H9 (cell line): ENCODE measurements at regions not wholly inside any gene's neighbourhood (a gene's known extent, or its start where the extent isn't known, plus 50 kb on each side); places are given as distances from the start of the nearest gene placed in this dataset.

Experiments used
- DNase-seq: peaks from one replicate; pipeline ENCODE4 v3.0.0-alpha.2; 2017
- H2AFZ ChIP-seq: one replicate; pipeline ENCODE4 v1.6.1; 2013; ENCODE audit warnings: mild to moderate bottlenecking, low read length, control low read depth, moderate library complexity
- H2AK5ac ChIP-seq: 2 replicates; pipeline ENCODE4 v1.6.1; 2013; ENCODE audit warnings: low read length, control low read depth, mixed read lengths; ENCODE audit not compliant: insufficient read length
- H2BK120ac ChIP-seq: one replicate; pipeline ENCODE4 v1.6.1; 2013; ENCODE audit warnings: low read depth, mild to moderate bottlenecking, low read length, control low read depth, inconsistent platforms; ENCODE audit not compliant: poor library complexity, severe bottlenecking
- H2BK12ac ChIP-seq: 2 replicates; pipeline ENCODE4 v1.6.1; 2013; ENCODE audit warnings: low read length, control low read depth, mixed read lengths, low read depth; ENCODE audit not compliant: insufficient read length
- H2BK15ac ChIP-seq: 2 replicates; pipeline ENCODE4 v1.6.1; 2013; ENCODE audit warnings: low read depth, low read length, control low read depth
- H2BK20ac ChIP-seq: one replicate; pipeline ENCODE4 v1.6.1; 2013; ENCODE audit warnings: low read depth, mild to moderate bottlenecking, low read length, control low read depth, inconsistent platforms; ENCODE audit not compliant: poor library complexity, severe bottlenecking
- H2BK5ac ChIP-seq: 2 replicates; pipeline ENCODE4 v1.6.1; 2013; ENCODE audit warnings: low read length, control low read depth, mixed read lengths; ENCODE audit not compliant: insufficient read length
- H3K14ac ChIP-seq: 2 replicates; pipeline ENCODE4 v1.6.1; 2013; ENCODE audit warnings: low read length, control low read depth; ENCODE audit not compliant: insufficient read depth
- H3K18ac ChIP-seq: 2 replicates; pipeline ENCODE4 v1.6.1; 2013; ENCODE audit warnings: low read depth, mild to moderate bottlenecking, mixed read lengths, low read length, control low read depth; ENCODE audit not compliant: insufficient read length
- H3K23ac ChIP-seq: 2 replicates; pipeline ENCODE4 v1.6.1; 2013; ENCODE audit warnings: low read length, control low read depth, mixed read lengths, low read depth; ENCODE audit not compliant: insufficient read length
- H3K23me2 ChIP-seq: 2 replicates; pipeline ENCODE4 v1.6.1; 2013; ENCODE audit warnings: low read depth, mild to moderate bottlenecking, mixed read lengths, low read length, control low read depth; ENCODE audit not compliant: insufficient read length, poor library complexity, severe bottlenecking
- H3K27ac ChIP-seq: 2 replicates; pipeline ENCODE4 v1.5.1; 2013; ENCODE audit warnings: low read length, control low read depth, mixed read lengths, low read depth; ENCODE audit not compliant: insufficient read length
- H3K27me3 ChIP-seq: 2 replicates; pipeline ENCODE4 v1.6.1; 2013; ENCODE audit warnings: low read length, control low read depth, inconsistent platforms; ENCODE audit not compliant: insufficient read depth
- H3K4ac ChIP-seq: 2 replicates; pipeline ENCODE4 v1.6.1; 2013; ENCODE audit warnings: low read depth, mild to moderate bottlenecking, control low read depth, inconsistent platforms, low read length, moderate library complexity
- H3K4me1 ChIP-seq: 2 replicates; pipeline ENCODE4 v1.6.1; 2013; ENCODE audit warnings: low read length, control low read depth, inconsistent platforms; ENCODE audit not compliant: insufficient read depth
- H3K4me2 ChIP-seq: 2 replicates; pipeline ENCODE4 v1.6.1; 2013; ENCODE audit warnings: low read length, control low read depth, mixed read lengths; ENCODE audit not compliant: insufficient read length, insufficient read depth
- H3K56ac ChIP-seq: 2 replicates; pipeline ENCODE4 v1.6.1; 2013; ENCODE audit warnings: low read depth, mild to moderate bottlenecking, mixed read lengths, low read length, control low read depth; ENCODE audit not compliant: insufficient read length
- H3K79me1 ChIP-seq: 2 replicates; pipeline ENCODE4 v1.6.1; 2013; ENCODE audit warnings: low read depth, mild to moderate bottlenecking, moderate library complexity, low read length, control low read depth, inconsistent platforms; ENCODE audit not compliant: insufficient read depth, poor library complexity, severe bottlenecking
- H3K79me2 ChIP-seq: 2 replicates; pipeline ENCODE4 v1.6.1; 2013; ENCODE audit warnings: low read length, control low read depth, inconsistent platforms; ENCODE audit not compliant: insufficient read depth
- H3K9ac ChIP-seq: 2 replicates; pipeline ENCODE4 v1.6.1; 2013; ENCODE audit warnings: low read length, control low read depth, mixed read lengths; ENCODE audit not compliant: insufficient read length; ENCODE audit errors: extremely low read depth
- H3K9me3 ChIP-seq: one replicate; pipeline ENCODE4 v1.6.1; 2013; ENCODE audit warnings: low read depth, low read length, inconsistent platforms; ENCODE audit not compliant: control insufficient read depth
- H3T11ph ChIP-seq: one replicate; pipeline ENCODE4 v1.6.1; 2013; ENCODE audit warnings: mild to moderate bottlenecking, low read length, control low read depth, inconsistent platforms
- H4K20me1 ChIP-seq: one replicate; pipeline ENCODE4 v1.6.1; 2013; ENCODE audit not compliant: control insufficient read depth, insufficient read length, insufficient read depth
- H4K5ac ChIP-seq: 2 replicates; pipeline ENCODE4 v1.6.1; 2013; ENCODE audit warnings: low read depth, mild to moderate bottlenecking, mixed read lengths, low read length, control low read depth; ENCODE audit not compliant: insufficient read length
- H4K8ac ChIP-seq: replicated peaks from 2 replicates; pipeline ENCODE4 v1.6.1; 2013; ENCODE audit warnings: low read length, control low read depth, mixed read lengths, low read depth; ENCODE audit not compliant: insufficient read length
- H4K91ac ChIP-seq: 2 replicates; pipeline ENCODE4 v1.6.1; 2013; ENCODE audit warnings: low read depth, mild to moderate bottlenecking, moderate library complexity, mixed read lengths, low read length, control low read depth; ENCODE audit not compliant: insufficient read length
- H3K27ac Mint-ChIP-seq, 3 experiments: 2 replicates in 2 of 3; 3 replicates in 1 of 3; pipeline ENCODE4 v1.8.0; 2020 to 2021; ENCODE audit warnings: mixed read lengths in 3 of 3, mild to moderate bottlenecking in 1 of 3, moderate library complexity in 1 of 3
- H3K27me3 Mint-ChIP-seq: 2 replicates; pipeline ENCODE4 v1.8.0; 2021; ENCODE audit warnings: low read depth, mild to moderate bottlenecking, moderate library complexity, mixed read lengths
- H3K36me3 Mint-ChIP-seq, 3 experiments: 2 replicates in 2 of 3; 3 replicates in 1 of 3; pipeline ENCODE4 v1.8.0; 2020 to 2021; ENCODE audit warnings: low read depth in 3 of 3, mixed read lengths in 3 of 3; ENCODE audit not compliant: insufficient read depth in 1 of 3
- H3K4me1 Mint-ChIP-seq, 2 experiments: 2 replicates each; pipeline ENCODE4 v1.8.0; 2020; ENCODE audit warnings: mixed read lengths in 2 of 2
- H3K4me3 Mint-ChIP-seq, 2 experiments: 2 replicates in 1 of 2; 3 replicates in 1 of 2; pipeline ENCODE4 v1.8.0; 2020 to 2021; ENCODE audit warnings: mild to moderate bottlenecking in 2 of 2, mixed read lengths in 2 of 2, moderate library complexity in 1 of 2
- H3K9me3 Mint-ChIP-seq, 2 experiments: 2 replicates in 1 of 2; 3 replicates in 1 of 2; pipeline ENCODE4 v1.8.0; 2020; ENCODE audit warnings: mild to moderate bottlenecking in 2 of 2, mixed read lengths in 2 of 2, moderate library complexity in 1 of 2
- CTCF ChIP-seq: fragments of 200-600 bp; sonication (generic); conservative IDR thresholded peaks from 3 replicates; pipeline ENCODE4 v1.8.0; 2021; ENCODE audit warnings: antibody characterized with exemption, mild to moderate bottlenecking
- WGBS: extraction: QIAGEN DNeasy Blood & Tissue Kit; methylation state at CpG from one replicate; pipeline ENCODE4 v1.1.7; 2013; ENCODE audit warnings: missing lambda C conversion rate, low lambda C conversion rate, mixed read lengths; ENCODE audit not compliant: insufficient read length; ENCODE audit errors: extremely low coverage; 5-methylcytosine and 5-hydroxymethylcytosine counted together

- H3K79me1 ChIP-seq, result no peaks in the 10 kb centered on the region
Measured at GRCh38 chr13:106187101-106187500, 348.4 kb downstream of the EFNB2 start.

More at GRCh38 chr13:106187101-106187500, 348.4 kb downstream of the EFNB2 start:
- Mint-ChIP-seq H3K9me3 (0 out of 5 replicates have a peak, but pooled peaks cover 0 to 3% of the 10 kb centered on the region in 2 experiments), H3K4me1 (peaks cover 0 to 3% of the 10 kb centered on the region in 2 experiments; a peak in 2 of 4 replicates), H3K27ac (no peak overlapping the region), H3K27me3 (no peaks in the 10 kb centered on the region), H3K36me3 (peaks cover 0 to 12% (median 10%) of the 10 kb centered on the region in 3 experiments; a peak in 4 of 7 replicates), H3K4me3 (no peak overlapping the region)
- H2AFZ ChIP-seq, result no peak overlapping the region
- H3K27ac ChIP-seq, result no peak overlapping the region
- no peak overlapping the region for H3T11ph ChIP-seq
- no peak overlapping the region for H3K4me2 ChIP-seq
- H4K91ac ChIP-seq, result no peak overlapping the region
- no peak overlapping the region for H4K5ac ChIP-seq
- no peak overlapping the region for H2BK120ac ChIP-seq
- H2BK5ac ChIP-seq, result no peak overlapping the region
- no peak overlapping the region for H3K4ac ChIP-seq
- H3K56ac ChIP-seq, result no peak overlapping the region
- H3K14ac ChIP-seq, result no peak overlapping the region
- WGBS, result no CpG with 5 or more reads among the region's 1 CpG
- no peak overlapping the region for H3K18ac ChIP-seq
- no peak overlapping the region for H3K9ac ChIP-seq
- H4K8ac ChIP-seq, result no peak overlapping the region
- DNase-seq, result no peak
- H3K79me2 ChIP-seq, result no peaks in the 10 kb centered on the region
- H3K27me3 ChIP-seq, result no peaks in the 10 kb centered on the region
- no peak overlapping the region for H3K23ac ChIP-seq
- H3K4me1 ChIP-seq, result no peaks in the 10 kb centered on the region
- no peak for TF ChIP-seq CTCF
- no peak overlapping the region for H2BK12ac ChIP-seq
- no peak overlapping the region for H2AK5ac ChIP-seq
- no peak overlapping the region for H2BK15ac ChIP-seq
- no peaks in the 10 kb centered on the region for H3K9me3 ChIP-seq
- no peaks in the 10 kb centered on the region for H4K20me1 ChIP-seq
- H3K23me2 ChIP-seq, result no peaks in the 10 kb centered on the region
- H2BK20ac ChIP-seq, result no peak overlapping the region
